B cell (primary cell): ENCODE measurements at regions not wholly inside any gene's neighbourhood (a gene's known extent, or its start where the extent isn't known, plus 50 kb on each side); places are given as distances from the start of the nearest gene placed in this dataset.

Experiments used
- ATAC-seq: fragments of 200-7000 bp; cut with Tn5 transposase; one replicate; pipeline ENCODE4 v1.10.0; 2021; ENCODE audit warnings: low read depth, mild to moderate bottlenecking, moderate number of reproducible peaks, moderate library complexity
- CTCF ChIA-PET: fragments of 350-600 bp; sonication (Branson Sonifier 250); formaldehyde crosslinking; loops from one replicate; lab custom pipeline; 2021; ENCODE audit warnings: antibody characterized with exemption, inconsistent platforms; lab: Charles Lee
- POLR2A ChIA-PET: fragments of 350-600 bp; sonication (Branson Sonifier 250); formaldehyde crosslinking; loops from one replicate; lab custom pipeline; 2021; ENCODE audit warnings: antibody characterized with exemption; lab: Charles Lee
- DNase-seq: peaks from one replicate; pipeline ENCODE4 v3.0.0; 2013
- H2AFZ ChIP-seq: 2 replicates; pipeline ENCODE4 v1.6.1; 2012; ENCODE audit warnings: mild to moderate bottlenecking, low read depth, low read length; ENCODE audit not compliant: insufficient read depth, poor library complexity, severe bottlenecking
- H3K27ac ChIP-seq, 2 donors: 1 replicate in 1 of 2; 2 replicates in 1 of 2; pipeline ENCODE4 v1.5.1; 2012 to 2013; ENCODE audit warnings: low read length in 2 of 2, mild to moderate bottlenecking in 2 of 2, moderate library complexity in 1 of 2
- H3K27me3 ChIP-seq, 4 experiments: fragments of 200-600 bp in 1 of 4; sonication (generic) in 1 of 4; replicated peaks in 1 of 4; 1 replicate in 2 of 4; 2 replicates in 2 of 4; pipeline versions ENCODE4 v1.6.1 to v1.7.0; 2013 to 2016; ENCODE audit warnings: low read length in 3 of 4, mild to moderate bottlenecking in 2 of 4, mixed read lengths in 1 of 4, moderate library complexity in 1 of 4; ENCODE audit not compliant: insufficient read depth in 4 of 4, control insufficient read depth in 3 of 4; ENCODE audit errors: control extremely low read depth in 1 of 4
- H3K36me3 ChIP-seq, 2 experiments: replicated peaks in 1 of 2; 1 replicate in 1 of 2; 2 replicates in 1 of 2; pipeline versions ENCODE4 v1.6.1 to v1.7.1; 2013; ENCODE audit warnings: low read length in 1 of 2; ENCODE audit not compliant: insufficient read depth in 2 of 2, control insufficient read depth in 1 of 2; ENCODE audit errors: control extremely low read depth in 1 of 2, extremely low read depth in 1 of 2
- H3K4me1 ChIP-seq, 2 donors: fragments of 200-600 bp in 1 of 2; sonication (generic) in 1 of 2; 1 replicate in 1 of 2; 2 replicates in 1 of 2; pipeline versions ENCODE4 v1.5.1 to v1.6.1; 2013 to 2017; ENCODE audit warnings: low read length in 2 of 2; ENCODE audit not compliant: control insufficient read depth in 2 of 2, insufficient read depth in 2 of 2
- H3K4me2 ChIP-seq: replicated peaks from 2 replicates; pipeline ENCODE3; 2012; ENCODE audit warnings: mild to moderate bottlenecking, low read depth, low read length; ENCODE audit not compliant: poor library complexity, severe bottlenecking
- H3K4me3 ChIP-seq, 5 experiments: fragments of 200-600 bp in 1 of 5; sonication (generic) in 1 of 5; 1 replicate in 3 of 5; 2 replicates in 2 of 5; pipeline versions ENCODE4 v1.5.1 to v1.7.0; 2011 to 2016; ENCODE audit warnings: low read length in 4 of 5, mild to moderate bottlenecking in 4 of 5, low read depth in 2 of 5, control low read depth in 1 of 5, moderate library complexity in 1 of 5; ENCODE audit not compliant: insufficient read depth in 1 of 5; ENCODE audit errors: control extremely low read depth in 1 of 5, extremely low read depth in 1 of 5
- H3K79me2 ChIP-seq: fragments of 200-600 bp; sonication (generic); one replicate; pipeline ENCODE4 v1.6.0; 2016; ENCODE audit warnings: low read length; ENCODE audit not compliant: control insufficient read depth, insufficient read depth
- H3K9ac ChIP-seq: fragments of 200-600 bp; sonication (generic); 2 replicates; pipeline ENCODE4 v1.6.1; 2017; ENCODE audit warnings: mild to moderate bottlenecking, low read length, moderate library complexity
- H3K9me3 ChIP-seq, 3 donors: one replicate each; pipeline versions ENCODE4 v1.6.1 to v1.7.1; 2013; ENCODE audit warnings: low read length in 2 of 3; ENCODE audit not compliant: control insufficient read depth in 2 of 3, insufficient read depth in 1 of 3; ENCODE audit errors: control extremely low read depth in 1 of 3
- H4K20me1 ChIP-seq: 2 replicates; pipeline ENCODE4 v1.6.0; 2012; ENCODE audit warnings: mild to moderate bottlenecking, low read length; ENCODE audit not compliant: insufficient read depth, control insufficient read depth, poor library complexity, severe bottlenecking
- H3K27ac Mint-ChIP-seq: one replicate; pipeline ENCODE4 v1.8.0; 2021; ENCODE audit warnings: mixed read lengths
- H3K27me3 Mint-ChIP-seq: one replicate; pipeline ENCODE4 v1.8.0; 2021; ENCODE audit warnings: mixed read lengths
- H3K4me1 Mint-ChIP-seq: one replicate; pipeline ENCODE4 v1.8.0; 2021; ENCODE audit warnings: mixed read lengths
- H3K4me3 Mint-ChIP-seq: one replicate; pipeline ENCODE4 v1.8.0; 2021; ENCODE audit warnings: mixed read lengths
- H3K9me3 Mint-ChIP-seq: one replicate; pipeline ENCODE4 v1.8.0; 2022; ENCODE audit warnings: mixed read lengths; ENCODE audit not compliant: insufficient read depth
- EZH2 ChIP-seq: IDR thresholded peaks from 2 replicates; pipeline ENCODE4 v1.6.1; 2012; ENCODE audit warnings: borderline replicate concordance, low read depth, mild to moderate bottlenecking, moderate library complexity, low read length; ENCODE audit not compliant: insufficient read depth, poor library complexity, severe bottlenecking
- WGBS: methylation state at CpG from one replicate; pipeline ENCODE4 v1.1.5; 2013; ENCODE audit warnings: missing lambda C conversion rate; ENCODE audit not compliant: insufficient coverage; 5-methylcytosine and 5-hydroxymethylcytosine counted together
- intact Hi-C: fragments of 100-400 bp; cut with micrococcal nuclease; formaldehyde crosslinking; loops from one replicate; pipeline ENCODE4 v1.10.0; 2022
- TF ChIP-seq, protein P1 (sequence below): fragments of 200-600 bp; IDR thresholded peaks from one replicate; pipeline ENCODE4 v1.8.0; 2022; ENCODE audit warnings: antibody characterized with exemption, mild to moderate bottlenecking

DNA sequence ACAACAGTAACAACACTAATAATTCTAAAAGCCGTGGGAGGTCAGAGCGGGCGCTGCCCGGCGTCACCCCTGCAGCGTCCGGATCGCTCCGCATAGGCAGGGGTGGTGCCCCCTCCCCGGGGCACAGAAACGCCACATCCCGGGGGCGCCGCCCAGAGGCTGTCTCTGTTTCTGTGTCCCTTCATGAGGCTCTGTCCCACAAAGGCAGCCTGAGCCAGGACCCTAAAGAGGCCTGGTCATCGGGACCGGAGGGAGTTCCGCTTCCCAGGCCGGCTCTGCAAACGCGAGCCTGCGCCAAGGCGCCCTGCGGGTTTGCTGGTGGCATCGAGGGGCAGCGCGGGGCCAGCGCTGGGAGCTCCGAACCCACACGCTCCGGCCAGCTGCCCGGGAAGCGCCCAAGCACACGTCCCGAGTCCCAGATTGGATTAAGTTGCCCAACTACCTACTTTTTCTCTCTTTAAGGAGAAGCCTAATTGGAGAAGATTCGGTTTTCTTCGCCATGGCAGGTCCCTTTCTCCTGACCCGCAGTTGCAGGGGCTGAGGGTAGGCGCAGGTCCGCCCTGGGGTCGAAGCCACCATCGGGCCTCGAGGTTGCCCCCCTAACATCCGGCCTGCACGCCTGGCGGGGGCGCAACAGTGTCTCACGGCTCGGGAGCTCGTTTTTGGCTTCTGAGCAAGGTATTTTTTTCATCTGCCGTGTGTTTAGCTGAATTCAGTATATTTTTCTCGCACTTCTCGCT is 421.7 kb downstream of the VRK1 start:
- 4% methylated on average over 51 of the region's 52 CpGs for WGBS
- H3K4me3 ChIP-seq: peak overlapping the region; percentile 6 to 43 (median 31)
- H3K79me2 ChIP-seq: no peaks in the 10 kb centered on the region
- H3K27ac ChIP-seq: no peak overlapping the region
- H3K4me2 ChIP-seq: peak overlapping the region; percentile 71
- ATAC-seq: no peak
- ChIA-PET POLR2A (no interaction called here), CTCF (no interaction called here)
- peaks cover 13 to 15% of the 10 kb centered on the region in 2 donors for H3K4me1 ChIP-seq
- peak overlapping the region; percentile 16 for H3K4me3 Mint-ChIP-seq
- H2AFZ ChIP-seq: peak overlapping the region; percentile 43
- intact Hi-C loops: no loop called here
- H3K27me3 ChIP-seq: peaks cover 0 to 38% (median 8%) of the 10 kb centered on the region in 4 experiments
- peak; percentile 13 for DNase-seq
- peaks cover 11% of the 10 kb centered on the region for H3K4me1 Mint-ChIP-seq
- no peak overlapping the region for H3K27ac Mint-ChIP-seq
- H3K9me3 ChIP-seq: peaks cover 0 to 5% (median 0%) of the 10 kb centered on the region in 3 donors
- H3K36me3 ChIP-seq: no peaks in the 10 kb centered on the region
- H4K20me1 ChIP-seq: no peaks in the 10 kb centered on the region
- H3K9ac ChIP-seq: peak overlapping the region; percentile 52
- TF ChIP-seq, protein P1, sequence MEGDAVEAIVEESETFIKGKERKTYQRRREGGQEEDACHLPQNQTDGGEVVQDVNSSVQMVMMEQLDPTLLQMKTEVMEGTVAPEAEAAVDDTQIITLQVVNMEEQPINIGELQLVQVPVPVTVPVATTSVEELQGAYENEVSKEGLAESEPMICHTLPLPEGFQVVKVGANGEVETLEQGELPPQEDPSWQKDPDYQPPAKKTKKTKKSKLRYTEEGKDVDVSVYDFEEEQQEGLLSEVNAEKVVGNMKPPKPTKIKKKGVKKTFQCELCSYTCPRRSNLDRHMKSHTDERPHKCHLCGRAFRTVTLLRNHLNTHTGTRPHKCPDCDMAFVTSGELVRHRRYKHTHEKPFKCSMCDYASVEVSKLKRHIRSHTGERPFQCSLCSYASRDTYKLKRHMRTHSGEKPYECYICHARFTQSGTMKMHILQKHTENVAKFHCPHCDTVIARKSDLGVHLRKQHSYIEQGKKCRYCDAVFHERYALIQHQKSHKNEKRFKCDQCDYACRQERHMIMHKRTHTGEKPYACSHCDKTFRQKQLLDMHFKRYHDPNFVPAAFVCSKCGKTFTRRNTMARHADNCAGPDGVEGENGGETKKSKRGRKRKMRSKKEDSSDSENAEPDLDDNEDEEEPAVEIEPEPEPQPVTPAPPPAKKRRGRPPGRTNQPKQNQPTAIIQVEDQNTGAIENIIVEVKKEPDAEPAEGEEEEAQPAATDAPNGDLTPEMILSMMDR: no peak
- TF ChIP-seq EZH2: no peak
- H3K9me3 Mint-ChIP-seq: no peaks in the 10 kb centered on the region
- H3K27me3 Mint-ChIP-seq: peaks cover 52% of the 10 kb centered on the region

DNA sequence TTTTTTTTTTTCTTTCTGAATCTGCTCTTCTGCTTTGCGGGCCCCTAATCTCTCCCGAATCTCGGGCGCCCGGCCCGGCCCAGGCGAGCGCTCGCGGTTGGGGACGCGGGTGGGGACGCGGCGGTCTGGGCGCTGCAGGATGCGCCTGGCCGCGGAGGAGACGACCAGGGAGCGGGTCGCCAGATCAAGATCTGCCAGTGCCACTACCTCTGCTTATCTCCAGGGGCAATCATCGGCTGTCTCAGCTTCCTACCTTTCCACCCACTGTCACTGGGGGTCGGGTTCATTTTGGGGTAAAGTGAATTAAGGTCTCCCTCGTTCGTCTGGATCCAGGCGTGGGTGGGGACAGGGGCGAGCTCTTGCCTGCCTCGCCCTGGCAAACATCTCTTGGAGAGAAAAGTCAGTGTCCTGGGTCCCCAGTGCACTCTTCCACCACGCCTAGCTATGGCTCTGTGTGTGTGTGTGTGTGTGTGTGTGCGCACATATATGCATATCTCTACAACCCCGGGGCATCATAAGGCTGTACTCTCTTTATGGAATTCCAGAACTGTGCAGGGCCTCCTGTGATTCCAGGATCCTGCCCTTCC is 422.3 kb downstream of the VRK1 start:
- Mint-ChIP-seq H3K27ac (no peak overlapping the region), H3K4me3 (peak overlapping the region; percentile 45), H3K4me1 (peaks cover 12% of the 10 kb centered on the region), H3K9me3 (no peaks in the 10 kb centered on the region), H3K27me3 (peaks cover 52% of the 10 kb centered on the region)
- no peaks in the 10 kb centered on the region for H3K79me2 ChIP-seq
- ChIA-PET POLR2A (no interaction called here), CTCF (no interaction called here)
- peak overlapping the region; percentile 43 for H2AFZ ChIP-seq
- DNase-seq: no peak
- TF ChIP-seq EZH2: no peak
- TF ChIP-seq, protein P1: no peak
- H3K9ac ChIP-seq: peak overlapping the region; percentile 52
- no peak overlapping the region for H3K27ac ChIP-seq
- H3K36me3 ChIP-seq: no peaks in the 10 kb centered on the region
- H3K27me3 ChIP-seq: peaks cover 0 to 38% (median 8%) of the 10 kb centered on the region in 4 experiments
- intact Hi-C loops: no loop called here
- H3K4me2 ChIP-seq: peak overlapping the region; percentile 71
- H3K9me3 ChIP-seq: peaks cover 0 to 5% (median 0%) of the 10 kb centered on the region in 3 donors
- WGBS: 15% methylated on average over 10 of the region's 32 CpGs
- no peaks in the 10 kb centered on the region for H4K20me1 ChIP-seq
- H3K4me3 ChIP-seq: peak overlapping the region in 3 of 5 experiments; percentile 31 to 43 (median 39)
- no peak for ATAC-seq
- H3K4me1 ChIP-seq: peaks cover 13 to 15% of the 10 kb centered on the region in 2 donors
